AG08396 (cell line): ENCODE measurements at regions not wholly inside any gene's neighbourhood (a gene's known extent, or its start where the extent isn't known, plus 50 kb on each side); places are given as distances from the start of the nearest gene placed in this dataset.
"Not testable (repeated sequence)": the region's sequence is repeated elsewhere in the genome, so short reads cannot be mapped to it uniquely, and the experiment has no call there.

Experiments used
- DNase-seq: peaks from one replicate; pipeline ENCODE4 v3.0.0; 2012; ENCODE audit warnings: low spot score, mixed read lengths

- not testable (repeated sequence) for DNase-seq
Measured at GRCh38 chr7:63856466-63856865, 142.2 kb upstream of the ZNF722 start.

GRCh38 chr7:63867127-63867526, 131.5 kb upstream of the ZNF722 start:
- DNase-seq = no peak

- DNase-seq = not testable (repeated sequence)
Measured at GRCh38 chr7:63874242-63874641, 124.4 kb upstream of the ZNF722 start.

- DNase-seq = no peak
Measured at GRCh38 chr7:63876707-63877322, 121.8 kb upstream of the ZNF722 start.

GRCh38 chr7:63887031-63887430, 111.6 kb upstream of the ZNF722 start:
- no peak for DNase-seq

- no peak for DNase-seq
Measured at GRCh38 chr7:63899691-63900393, 98.8 kb upstream of the ZNF722 start.

GRCh38 chr7:63900394-63901203, 98.0 kb upstream of the ZNF722 start:
- peak; percentile 44 for DNase-seq

- not testable (repeated sequence) for DNase-seq
Measured at GRCh38 chr7:63901204-63901506, 97.5 kb upstream of the ZNF722 start.

- DNase-seq = no peak
Measured at GRCh38 chr7:63918986-63919385, 79.7 kb upstream of the ZNF722 start.

- DNase-seq = no peak
Measured at GRCh38 chr7:63925262-63925625, 73.4 kb upstream of the ZNF722 start.

- peak; percentile 58 for DNase-seq
Measured at GRCh38 chr7:63925626-63926460, 72.8 kb upstream of the ZNF722 start.

GRCh38 chr7:63927261-63927660, 71.4 kb upstream of the ZNF722 start:
- DNase-seq = no peak

- DNase-seq = no peak
Measured at GRCh38 chr7:63931057-63931600, 67.5 kb upstream of the ZNF722 start.

- DNase-seq = no peak
Measured at GRCh38 chr7:63931985-63932577, 66.6 kb upstream of the ZNF722 start.
